H1 (cell line): ENCODE measurements at regions not wholly inside any gene's neighbourhood (a gene's known extent, or its start where the extent isn't known, plus 50 kb on each side); places are given as distances from the start of the nearest gene placed in this dataset.

Experiments
- CTCF ChIA-PET: fragments of 300-600 bp; sonication (Branson Sonifier 250); formaldehyde crosslinking; loops from one replicate; lab custom pipeline; 2021; ENCODE audit not compliant: partially characterized antibody; lab: Charles Lee
- POLR2A ChIA-PET: fragments of 300-600 bp; sonication (Branson Sonifier 250); formaldehyde crosslinking; loops from one replicate; lab custom pipeline; 2021; ENCODE audit warnings: inconsistent platforms; ENCODE audit not compliant: partially characterized antibody; lab: Charles Lee
- DNase-seq, 2 experiments: peaks; one replicate each; pipeline versions ENCODE4 v3.0.0 to v3.0.0-alpha.2; 2010 to 2022; ENCODE audit warnings: low spot score in 2 of 2, low read depth in 1 of 2, mixed read lengths in 1 of 2
- FAIRE-seq: peaks from 2 replicates; lab custom pipeline; 2011; peaks lifted over from hg19 to GRCh38; lab: Jason Lieb, UNC
- H2AFZ ChIP-seq: 2 replicates; pipeline ENCODE4 v1.8.1; 2012; ENCODE audit warnings: low read length, inconsistent platforms
- H2AK5ac ChIP-seq: 2 replicates; pipeline ENCODE4 v1.6.1; 2013; ENCODE audit warnings: low read depth, low read length
- H2BK120ac ChIP-seq: replicated peaks from 2 replicates; pipeline ENCODE3; 2013; ENCODE audit warnings: low read depth, low read length, inconsistent platforms
- H2BK12ac ChIP-seq: 2 replicates; pipeline ENCODE4 v1.6.1; 2013; ENCODE audit warnings: low read depth, low read length
- H2BK15ac ChIP-seq: 2 replicates; pipeline ENCODE4 v1.6.1; 2013; ENCODE audit warnings: low read length
- H2BK20ac ChIP-seq: 2 replicates; pipeline ENCODE4 v1.6.1; 2013; ENCODE audit warnings: low read length
- H2BK5ac ChIP-seq: 2 replicates; pipeline ENCODE4 v1.6.1; 2013; ENCODE audit warnings: low read depth, low read length
- H3K14ac ChIP-seq: 2 replicates; pipeline ENCODE4 v1.6.1; 2013; ENCODE audit warnings: inconsistent platforms; ENCODE audit not compliant: insufficient read length
- H3K18ac ChIP-seq: 2 replicates; pipeline ENCODE4 v1.6.1; 2013; ENCODE audit warnings: low read length; ENCODE audit errors: extremely low read depth
- H3K23ac ChIP-seq: 2 replicates; pipeline ENCODE4 v1.6.1; 2013; ENCODE audit warnings: inconsistent platforms; ENCODE audit not compliant: insufficient read length
- H3K23me2 ChIP-seq: 2 replicates; pipeline ENCODE4 v1.6.1; 2013; ENCODE audit warnings: low read depth, low read length
- H3K27ac ChIP-seq: 2 replicates; pipeline ENCODE4 v1.6.1; 2011; ENCODE audit warnings: low read depth, low read length, inconsistent platforms
- H3K27me3 ChIP-seq, 4 experiments: replicated peaks in 1 of 4; 1 replicate in 1 of 4; 2 replicates in 3 of 4; pipeline versions ENCODE4 v1.6.1 to v1.8.1; 2011 to 2013; ENCODE audit warnings: low read length in 3 of 4, mild to moderate bottlenecking in 3 of 4, inconsistent platforms in 2 of 4, mixed read lengths in 2 of 4, moderate library complexity in 1 of 4; ENCODE audit not compliant: control insufficient read depth in 3 of 4, insufficient read depth in 3 of 4; ENCODE audit errors: extremely low read depth in 1 of 4
- H3K36me3 ChIP-seq, 4 experiments: 2 replicates each; pipeline versions ENCODE4 v1.6.1 to v1.8.1; 2011 to 2013; ENCODE audit warnings: mild to moderate bottlenecking in 4 of 4, low read length in 3 of 4, moderate library complexity in 2 of 4, control low read depth in 1 of 4, inconsistent platforms in 1 of 4; ENCODE audit not compliant: insufficient read depth in 4 of 4, control insufficient read depth in 2 of 4
- H3K4ac ChIP-seq: replicated peaks from 2 replicates; pipeline ENCODE3; 2013; ENCODE audit warnings: low read length, low read depth, mixed read lengths, inconsistent platforms; ENCODE audit not compliant: insufficient read length
- H3K4me1 ChIP-seq, 4 experiments: replicated peaks in 1 of 4; 1 replicate in 1 of 4; 2 replicates in 3 of 4; pipeline versions ENCODE4 v1.6.1 to v1.8.1; 2011 to 2013; ENCODE audit warnings: low read length in 3 of 4, inconsistent platforms in 2 of 4, mixed read lengths in 1 of 4; ENCODE audit not compliant: insufficient read depth in 4 of 4, control insufficient read depth in 3 of 4
- H3K4me2 ChIP-seq, 2 experiments: 2 replicates each; pipeline versions ENCODE4 v1.6.1 to v1.8.1; 2011 to 2013; ENCODE audit warnings: low read depth in 2 of 2, low read length in 2 of 2, control low read depth in 1 of 2, inconsistent platforms in 1 of 2, mild to moderate bottlenecking in 1 of 2; ENCODE audit not compliant: insufficient read depth in 1 of 2
- H3K4me3 ChIP-seq, 4 experiments: fragments of 200-600, 300-600 bp in 1 of 4; sonication (generic), shearing (Covaris generic), sonication (Bioruptor Twin) in 1 of 4; 2 replicates each; pipeline versions ENCODE4 v1.5.1 to v1.8.1; 2011 to 2016; ENCODE audit warnings: low read length in 4 of 4, low read depth in 3 of 4, control low read depth in 2 of 4, inconsistent platforms in 2 of 4, mild to moderate bottlenecking in 2 of 4, mixed read lengths in 1 of 4, moderate library complexity in 1 of 4; ENCODE audit not compliant: insufficient read depth in 2 of 4; ENCODE audit errors: extremely low read depth in 1 of 4
- H3K56ac ChIP-seq: replicated peaks from 2 replicates; pipeline ENCODE3; 2013; ENCODE audit warnings: low read depth, mild to moderate bottlenecking, mixed read lengths, low read length, inconsistent platforms; ENCODE audit not compliant: insufficient read length
- H3K79me1 ChIP-seq: 2 replicates; pipeline ENCODE4 v1.6.1; 2013; ENCODE audit warnings: low read depth, low read length, control low read depth
- H3K79me2 ChIP-seq, 2 experiments: 2 replicates each; pipeline versions ENCODE4 v1.6.1 to v1.8.1; 2012 to 2013; ENCODE audit warnings: low read length in 2 of 2, mild to moderate bottlenecking in 2 of 2, inconsistent platforms in 1 of 2; ENCODE audit not compliant: insufficient read depth in 2 of 2, control insufficient read depth in 1 of 2
- H3K9ac ChIP-seq, 4 experiments: replicated peaks in 1 of 4; 1 replicate in 1 of 4; 2 replicates in 3 of 4; pipeline versions ENCODE4 v1.6.1 to v1.8.1; 2011 to 2013; ENCODE audit warnings: low read depth in 3 of 4, low read length in 3 of 4, control low read depth in 2 of 4, mild to moderate bottlenecking in 2 of 4, moderate library complexity in 2 of 4, inconsistent platforms in 1 of 4; ENCODE audit errors: extremely low read depth in 1 of 4
- H3K9me3 ChIP-seq, 2 experiments: 2 replicates each; pipeline versions ENCODE4 v1.6.1 to v1.8.1; 2012 to 2013; ENCODE audit warnings: mild to moderate bottlenecking in 2 of 2, moderate library complexity in 2 of 2, control low read depth in 1 of 2, inconsistent platforms in 1 of 2, low read depth in 1 of 2, low read length in 1 of 2, mixed read lengths in 1 of 2; ENCODE audit not compliant: insufficient read depth in 2 of 2
- H4K20me1 ChIP-seq, 2 experiments: replicated peaks in 1 of 2; 2 replicates each; pipeline versions ENCODE3 to v1.8.1; 2011 to 2013; ENCODE audit warnings: inconsistent platforms in 2 of 2, low read length in 2 of 2, mild to moderate bottlenecking in 1 of 2; ENCODE audit not compliant: insufficient read depth in 2 of 2, control insufficient read depth in 1 of 2
- H4K5ac ChIP-seq: 2 replicates; pipeline ENCODE4 v1.6.1; 2013; ENCODE audit warnings: low read length, low read depth, mixed read lengths, inconsistent platforms; ENCODE audit not compliant: insufficient read length
- H4K8ac ChIP-seq: 2 replicates; pipeline ENCODE4 v1.8.0; 2013; ENCODE audit warnings: mild to moderate bottlenecking, moderate library complexity, low read length, inconsistent platforms; ENCODE audit not compliant: insufficient read depth; ENCODE audit errors: extremely low read depth
- H4K91ac ChIP-seq: replicated peaks from 2 replicates; pipeline ENCODE3; 2013; ENCODE audit warnings: low read length, mixed read lengths, inconsistent platforms; ENCODE audit not compliant: insufficient read length
- ATF3 ChIP-seq: IDR thresholded peaks from 2 replicates; pipeline ENCODE4 v1.6.1; 2011; ENCODE audit warnings: low read depth, mild to moderate bottlenecking, low read length; ENCODE audit not compliant: insufficient read depth
- CHD1 ChIP-seq: IDR thresholded peaks from 2 replicates; pipeline ENCODE4 v1.6.1; 2012; ENCODE audit warnings: low read depth, low read length, improper control_type of control experiment
- CHD2 ChIP-seq: IDR thresholded peaks from 2 replicates; pipeline ENCODE4 v1.6.1; 2012; ENCODE audit warnings: low read length, improper control_type of control experiment
- CTCF ChIP-seq, 3 experiments: IDR thresholded peaks; 1 replicate in 2 of 3; 2 replicates in 1 of 3; pipeline versions ENCODE4 v1.5.1 to v1.6.1; 2011; ENCODE audit warnings: low read length in 3 of 3, mild to moderate bottlenecking in 3 of 3, inconsistent platforms in 2 of 3, low read depth in 1 of 3, moderate library complexity in 1 of 3; ENCODE audit not compliant: insufficient read depth in 1 of 3; ENCODE audit errors: control extremely low read depth in 1 of 3
- EGR1 ChIP-seq: IDR thresholded peaks from 2 replicates; pipeline ENCODE4 v1.6.1; 2011; ENCODE audit warnings: low read depth, low read length, borderline replicate concordance
- FOSL1 ChIP-seq: IDR thresholded peaks from 2 replicates; pipeline ENCODE4 v1.6.1; 2011; ENCODE audit warnings: mild to moderate bottlenecking, low read depth, low read length, moderate library complexity; ENCODE audit not compliant: insufficient read depth
- GABPA ChIP-seq: IDR thresholded peaks from 2 replicates; pipeline ENCODE4 v1.6.1; 2011; ENCODE audit warnings: mild to moderate bottlenecking, low read length, moderate library complexity, borderline replicate concordance; ENCODE audit not compliant: insufficient read depth
- RFX5 ChIP-seq: IDR thresholded peaks from 2 replicates; pipeline ENCODE4 v1.6.1; 2011; ENCODE audit warnings: low read depth, low read length, improper control_type of control experiment, borderline replicate concordance
- SAP30 ChIP-seq: fragments of 300-600 bp; sonication (generic); IDR thresholded peaks from 2 replicates; pipeline ENCODE4 v1.7.1; 2012; ENCODE audit warnings: low read length, moderate library complexity, mild to moderate bottlenecking, inconsistent platforms; ENCODE audit not compliant: insufficient read depth, insufficient replicate concordance
- SIX5 ChIP-seq: IDR thresholded peaks from 2 replicates; pipeline ENCODE4 v1.6.1; 2011; ENCODE audit warnings: mild to moderate bottlenecking, low read depth, low read length
- TEAD4 ChIP-seq: IDR thresholded peaks from 2 replicates; pipeline ENCODE4 v1.6.1; 2012; ENCODE audit warnings: low read depth, low read length, inconsistent platforms, mixed read lengths
- WGBS, 2 experiments: shearing (Covaris generic) in 1 of 2; methylation state at CpG; one replicate each; pipeline versions ENCODE4 v1.1.6 to v1.1.7; 2013 to 2015; ENCODE audit warnings: low lambda C conversion rate in 2 of 2, mixed read lengths in 2 of 2, inconsistent platforms in 1 of 2, low coverage in 1 of 2, missing lambda C conversion rate in 1 of 2; ENCODE audit not compliant: insufficient replicate concordance in 2 of 2, insufficient coverage in 1 of 2, insufficient read length in 1 of 2; ENCODE audit errors: extremely low coverage in 1 of 2, missing lambda C conversion rate in 1 of 2; 5-methylcytosine and 5-hydroxymethylcytosine counted together

- H4K8ac ChIP-seq = no peak overlapping the region
- H3K27ac ChIP-seq = no peak overlapping the region
- H3K9me3 ChIP-seq = peaks cover 0 to 3% of the 10 kb centered on the region in 2 experiments; a peak in 3 of 4 replicates
- ChIA-PET CTCF (interaction anchor here (0.7 to 5.7 kb wide), 23 partner anchors 8 to 652 kb away, joined by 3 to 119 read pairs (median 4); no protein-coding TSS in a partner anchor), POLR2A (no interaction called here)
- H4K91ac ChIP-seq = no peak overlapping the region
- no peaks in the 10 kb centered on the region for H3K4me1 ChIP-seq
- H2AFZ ChIP-seq = no peak overlapping the region
- no peak for DNase-seq
- no peak overlapping the region for H3K56ac ChIP-seq
- H3K27me3 ChIP-seq = no peaks in the 10 kb centered on the region; a peak in 1 of 7 replicates
- no peak overlapping the region for H2BK20ac ChIP-seq
- no peak overlapping the region for H3K4ac ChIP-seq
- no peaks in the 10 kb centered on the region for H3K79me1 ChIP-seq
- H3K4me3 ChIP-seq = no peak overlapping the region
- no peaks in the 10 kb centered on the region for H3K36me3 ChIP-seq
- H2BK12ac ChIP-seq = no peak overlapping the region
- no peak overlapping the region for H3K23ac ChIP-seq
- H2BK5ac ChIP-seq = no peak overlapping the region
- H3K18ac ChIP-seq = no peak overlapping the region
- H3K9ac ChIP-seq = no peak overlapping the region
- 78% methylated on average over 6 of the region's 6 CpGs; no CpG with 5 or more reads in 1 of the 2 experiments for WGBS, 2 experiments
- no peak overlapping the region for H3K4me2 ChIP-seq
- H4K5ac ChIP-seq = no peak overlapping the region
- H2AK5ac ChIP-seq = no peak overlapping the region
- no peaks in the 10 kb centered on the region for H3K79me2 ChIP-seq
- no peak overlapping the region for H2BK15ac ChIP-seq
- no peaks in the 10 kb centered on the region for H4K20me1 ChIP-seq
- H2BK120ac ChIP-seq = no peak overlapping the region
- FAIRE-seq = peak; percentile 28
- H3K23me2 ChIP-seq = no peaks in the 10 kb centered on the region
- H3K14ac ChIP-seq = no peak overlapping the region
- TF ChIP-seq SAP30 (no peak), GABPA (no peak), CTCF (IDR thresholded peaks at IDR 0.05; ENCODE audit: control extremely low read depth in 1 of 3, insufficient read depth in 1 of 3, low read depth in 1 of 3, low read length in 3 of 3) (peak; percentile 22 to 70 (median 60)), CHD2 (no peak), FOSL1 (no peak), RFX5 (no peak), TEAD4 (no peak), ATF3 (no peak), SIX5 (no peak), EGR1 (no peak), CHD1 (no peak)
Measured at GRCh38 chr9:16131264-16131663, 578.4 kb downstream of the CCDC171 start.
